ENCODE measurements at regions not wholly inside any gene's neighbourhood (a gene's known extent, or its start where the extent isn't known, plus 50 kb on each side); places are given as distances from the start of the nearest gene placed in this dataset.

- H2AFZ ChIP-seq, result no peak overlapping the region
- H3K36me3 ChIP-seq (ENCODE audit: low read depth), result no peaks in the 10 kb centered on the region
- H3F3A ChIP-seq (ENCODE audit: insufficient read depth), result no peaks in the 10 kb centered on the region
- in situ Hi-C loops (cut with MboI), result no loop called here
- H3K27ac ChIP-seq, result no peak overlapping the region
- peaks cover 3% of the 10 kb centered on the region for H3K9me3 ChIP-seq (ENCODE audit: low read depth)
- no peak overlapping the region for H3K4me3 ChIP-seq
- no peaks in the 10 kb centered on the region for H3K79me2 ChIP-seq (ENCODE audit: insufficient read depth)
- H3K9ac ChIP-seq, result no peak overlapping the region
- no peaks in the 10 kb centered on the region for H3K27me3 ChIP-seq (replicated peaks; ENCODE audit: insufficient read depth)
- TF ChIP-seq EZH2phosphoT487 (IDR thresholded peaks at IDR 0.05; ENCODE audit: insufficient read depth, low read depth), result no peak
- TF ChIP-seq EZH2 (IDR thresholded peaks at IDR 0.05; ENCODE audit: insufficient read depth, poor library complexity, severe bottlenecking), result no peak
- no peaks in the 10 kb centered on the region for H3K9me2 ChIP-seq (ENCODE audit: insufficient read depth)
- H4K20me1 ChIP-seq (ENCODE audit: insufficient read depth), result no peaks in the 10 kb centered on the region
- H3K4me1 ChIP-seq (ENCODE audit: insufficient read depth), result no peaks in the 10 kb centered on the region
- no peak overlapping the region for H3K4me2 ChIP-seq (ENCODE audit: unreplicated experiment)
- DNase-seq, result no peak
These were observed 584.3 kb upstream of the SMIM31 start for GRCh38 chr4:164169591-164169990.

GRCh38 chr4:164177153-164177552, 576.8 kb upstream of the SMIM31 start:
- Histone ChIP-seq H3K9ac (no peak overlapping the region), H3K9me3 (ENCODE audit: low read depth) (no peaks in the 10 kb centered on the region), H3K79me2 (ENCODE audit: insufficient read depth) (no peaks in the 10 kb centered on the region), H3K36me3 (ENCODE audit: low read depth) (no peaks in the 10 kb centered on the region), H3F3A (ENCODE audit: insufficient read depth) (no peaks in the 10 kb centered on the region), H3K4me1 (ENCODE audit: insufficient read depth) (no peaks in the 10 kb centered on the region), H3K4me2 (ENCODE audit: unreplicated experiment) (no peak overlapping the region), H2AFZ (no peak overlapping the region), H4K20me1 (ENCODE audit: insufficient read depth) (no peaks in the 10 kb centered on the region), H3K27me3 (replicated peaks; ENCODE audit: insufficient read depth) (no peaks in the 10 kb centered on the region), H3K27ac (no peak overlapping the region), H3K9me2 (ENCODE audit: insufficient read depth) (no peaks in the 10 kb centered on the region), H3K4me3 (no peak overlapping the region)
- DNase-seq, result no peak
- TF ChIP-seq EZH2phosphoT487 (IDR thresholded peaks at IDR 0.05; ENCODE audit: insufficient read depth, low read depth) (no peak), EZH2 (IDR thresholded peaks at IDR 0.05; ENCODE audit: insufficient read depth, poor library complexity, severe bottlenecking) (no peak)
- in situ Hi-C loops (cut with MboI), result no loop called here
- WGBS, 2 experiments (ENCODE audit: low coverage in 1 of 2, low lambda C conversion rate in 2 of 2, missing lambda C conversion rate in 2 of 2), result 10 to 11% methylated on average over 3 of the region's 3 CpGs

GRCh38 chr4:164177753-164178152, 576.2 kb upstream of the SMIM31 start:
- H3F3A ChIP-seq (ENCODE audit: insufficient read depth), result no peaks in the 10 kb centered on the region
- no peaks in the 10 kb centered on the region for H4K20me1 ChIP-seq (ENCODE audit: insufficient read depth)
- H3K4me3 ChIP-seq, result no peak overlapping the region
- H3K9me2 ChIP-seq (ENCODE audit: insufficient read depth), result no peaks in the 10 kb centered on the region
- TF ChIP-seq EZH2 (IDR thresholded peaks at IDR 0.05; ENCODE audit: insufficient read depth, poor library complexity, severe bottlenecking), result no peak
- no peak for TF ChIP-seq EZH2phosphoT487 (IDR thresholded peaks at IDR 0.05; ENCODE audit: insufficient read depth, low read depth)
- no peak overlapping the region for H3K27ac ChIP-seq
- no peaks in the 10 kb centered on the region for H3K36me3 ChIP-seq (ENCODE audit: low read depth)
- H3K9me3 ChIP-seq (ENCODE audit: low read depth), result no peaks in the 10 kb centered on the region
- no peaks in the 10 kb centered on the region for H3K4me1 ChIP-seq (ENCODE audit: insufficient read depth)
- no peak overlapping the region for H3K9ac ChIP-seq
- H3K4me2 ChIP-seq (ENCODE audit: unreplicated experiment), result no peak overlapping the region
- H2AFZ ChIP-seq, result no peak overlapping the region
- WGBS, 2 experiments (ENCODE audit: low coverage in 1 of 2, low lambda C conversion rate in 2 of 2, missing lambda C conversion rate in 2 of 2), result 0 to 4% methylated on average over 1 of the region's 1 CpG
- no peak for DNase-seq
- in situ Hi-C loops (cut with MboI), result no loop called here
- H3K79me2 ChIP-seq (ENCODE audit: insufficient read depth), result no peaks in the 10 kb centered on the region
- no peaks in the 10 kb centered on the region for H3K27me3 ChIP-seq (replicated peaks; ENCODE audit: insufficient read depth)

GRCh38 chr4:164188236-164188635, 565.7 kb upstream of the SMIM31 start:
- in situ Hi-C loops (cut with MboI), result no loop called here
- TF ChIP-seq EZH2phosphoT487 (IDR thresholded peaks at IDR 0.05; ENCODE audit: insufficient read depth, low read depth) (no peak), EZH2 (IDR thresholded peaks at IDR 0.05; ENCODE audit: insufficient read depth, poor library complexity, severe bottlenecking) (no peak)
- no peaks in the 10 kb centered on the region for H3K9me2 ChIP-seq (ENCODE audit: insufficient read depth)
- H2AFZ ChIP-seq, result no peak overlapping the region
- 68 to 77% methylated on average over 35 of the region's 35 CpGs for WGBS, 2 experiments (ENCODE audit: low coverage in 1 of 2, low lambda C conversion rate in 2 of 2, missing lambda C conversion rate in 2 of 2)
- no peak overlapping the region for H3K27ac ChIP-seq
- no peak for DNase-seq
- no peaks in the 10 kb centered on the region for H3K4me1 ChIP-seq (ENCODE audit: insufficient read depth)
- H3K27me3 ChIP-seq (replicated peaks; ENCODE audit: insufficient read depth), result no peaks in the 10 kb centered on the region
- H3K4me3 ChIP-seq, result no peak overlapping the region
- no peaks in the 10 kb centered on the region for H4K20me1 ChIP-seq (ENCODE audit: insufficient read depth)
- H3F3A ChIP-seq (ENCODE audit: insufficient read depth), result no peaks in the 10 kb centered on the region
- no peak overlapping the region for H3K4me2 ChIP-seq (ENCODE audit: unreplicated experiment)
- no peaks in the 10 kb centered on the region for H3K79me2 ChIP-seq (ENCODE audit: insufficient read depth)
- H3K9me3 ChIP-seq (ENCODE audit: low read depth), result peaks cover 2% of the 10 kb centered on the region
- H3K36me3 ChIP-seq (ENCODE audit: low read depth), result no peaks in the 10 kb centered on the region
- no peak overlapping the region for H3K9ac ChIP-seq

- Histone ChIP-seq H3K27ac (no peak overlapping the region), H4K20me1 (ENCODE audit: insufficient read depth) (no peaks in the 10 kb centered on the region), H3K4me1 (ENCODE audit: insufficient read depth) (no peaks in the 10 kb centered on the region), H3K27me3 (replicated peaks; ENCODE audit: insufficient read depth) (no peaks in the 10 kb centered on the region), H3K79me2 (ENCODE audit: insufficient read depth) (no peaks in the 10 kb centered on the region), H3F3A (ENCODE audit: insufficient read depth) (no peaks in the 10 kb centered on the region), H2AFZ (no peak overlapping the region), H3K4me2 (ENCODE audit: unreplicated experiment) (no peak overlapping the region), H3K9me2 (ENCODE audit: insufficient read depth) (no peaks in the 10 kb centered on the region), H3K9ac (no peak overlapping the region), H3K4me3 (no peak overlapping the region), H3K9me3 (ENCODE audit: low read depth) (peaks cover 2% of the 10 kb centered on the region), H3K36me3 (ENCODE audit: low read depth) (no peaks in the 10 kb centered on the region)
- in situ Hi-C loops (cut with MboI), result no loop called here
- DNase-seq, result no peak
- 28 to 32% methylated on average over 5 of the region's 5 CpGs for whole genome bisulfite sequencing, 2 experiments (ENCODE audit: low coverage in 1 of 2, low lambda C conversion rate in 2 of 2, missing lambda C conversion rate in 2 of 2)
- TF ChIP-seq EZH2 (IDR thresholded peaks at IDR 0.05; ENCODE audit: insufficient read depth, poor library complexity, severe bottlenecking) (no peak), EZH2phosphoT487 (IDR thresholded peaks at IDR 0.05; ENCODE audit: insufficient read depth, low read depth) (no peak)
These were observed 561.1 kb upstream of the SMIM31 start for GRCh38 chr4:164192844-164193243.

All from GM23248 (cell line).